Neural progenitor cell (in vitro differentiated cells): ENCODE measurements at regions not wholly inside any gene's neighbourhood (a gene's known extent, or its start where the extent isn't known, plus 50 kb on each side); places are given as distances from the start of the nearest gene placed in this dataset.

Source experiments
- EZH2 ChIP-seq: fragments of 200-600 bp; sonication (generic); IDR thresholded peaks from 2 replicates; pipeline ENCODE4 v1.6.1; 2017; ENCODE audit warnings: antibody characterized with exemption, mild to moderate bottlenecking, moderate library complexity
- TF ChIP-seq, protein P1 (sequence below): fragments of 200-600 bp; sonication (generic); IDR thresholded peaks from 2 replicates; pipeline ENCODE4 v1.5.1; 2017; ENCODE audit warnings: antibody characterized with exemption, mild to moderate bottlenecking

DNA sequence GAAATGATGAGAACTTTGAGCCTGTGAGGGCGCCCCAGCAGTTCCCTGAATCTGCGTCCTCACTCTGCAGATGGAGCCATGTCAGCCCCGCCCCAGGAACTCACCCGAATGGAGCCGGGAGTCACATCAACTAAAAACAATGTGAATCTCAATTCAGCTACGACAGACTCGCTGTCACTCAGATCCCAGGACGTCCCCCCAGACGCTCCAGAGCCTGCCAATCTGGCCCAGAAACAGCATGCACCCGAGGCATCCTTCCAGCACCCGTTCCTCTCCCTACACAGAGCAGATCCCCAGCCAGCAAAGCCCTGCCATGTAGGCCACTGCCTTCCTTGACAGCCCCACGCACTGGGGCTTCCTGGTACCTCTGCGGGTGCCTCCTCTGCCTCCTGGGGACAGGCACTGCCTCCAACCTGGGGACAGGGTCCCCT, 248.0 kb downstream of the TTLL2 start:
- TF ChIP-seq, protein P1, sequence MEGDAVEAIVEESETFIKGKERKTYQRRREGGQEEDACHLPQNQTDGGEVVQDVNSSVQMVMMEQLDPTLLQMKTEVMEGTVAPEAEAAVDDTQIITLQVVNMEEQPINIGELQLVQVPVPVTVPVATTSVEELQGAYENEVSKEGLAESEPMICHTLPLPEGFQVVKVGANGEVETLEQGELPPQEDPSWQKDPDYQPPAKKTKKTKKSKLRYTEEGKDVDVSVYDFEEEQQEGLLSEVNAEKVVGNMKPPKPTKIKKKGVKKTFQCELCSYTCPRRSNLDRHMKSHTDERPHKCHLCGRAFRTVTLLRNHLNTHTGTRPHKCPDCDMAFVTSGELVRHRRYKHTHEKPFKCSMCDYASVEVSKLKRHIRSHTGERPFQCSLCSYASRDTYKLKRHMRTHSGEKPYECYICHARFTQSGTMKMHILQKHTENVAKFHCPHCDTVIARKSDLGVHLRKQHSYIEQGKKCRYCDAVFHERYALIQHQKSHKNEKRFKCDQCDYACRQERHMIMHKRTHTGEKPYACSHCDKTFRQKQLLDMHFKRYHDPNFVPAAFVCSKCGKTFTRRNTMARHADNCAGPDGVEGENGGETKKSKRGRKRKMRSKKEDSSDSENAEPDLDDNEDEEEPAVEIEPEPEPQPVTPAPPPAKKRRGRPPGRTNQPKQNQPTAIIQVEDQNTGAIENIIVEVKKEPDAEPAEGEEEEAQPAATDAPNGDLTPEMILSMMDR, result no peak
- TF ChIP-seq EZH2, result no peak
